MV-4-11 (cell line): ENCODE measurements at regions not wholly inside any gene's neighbourhood (a gene's known extent, or its start where the extent isn't known, plus 50 kb on each side); places are given as distances from the start of the nearest gene placed in this dataset.
"Not testable (repeated sequence)": the region's sequence is repeated elsewhere in the genome, so short reads cannot be mapped to it uniquely, and the experiment has no call there.

ENCODE experiments used
- DNase-seq: peaks from one replicate; lab custom pipeline; 2025; lab: John Stamatoyannopoulos, UW

DNA sequence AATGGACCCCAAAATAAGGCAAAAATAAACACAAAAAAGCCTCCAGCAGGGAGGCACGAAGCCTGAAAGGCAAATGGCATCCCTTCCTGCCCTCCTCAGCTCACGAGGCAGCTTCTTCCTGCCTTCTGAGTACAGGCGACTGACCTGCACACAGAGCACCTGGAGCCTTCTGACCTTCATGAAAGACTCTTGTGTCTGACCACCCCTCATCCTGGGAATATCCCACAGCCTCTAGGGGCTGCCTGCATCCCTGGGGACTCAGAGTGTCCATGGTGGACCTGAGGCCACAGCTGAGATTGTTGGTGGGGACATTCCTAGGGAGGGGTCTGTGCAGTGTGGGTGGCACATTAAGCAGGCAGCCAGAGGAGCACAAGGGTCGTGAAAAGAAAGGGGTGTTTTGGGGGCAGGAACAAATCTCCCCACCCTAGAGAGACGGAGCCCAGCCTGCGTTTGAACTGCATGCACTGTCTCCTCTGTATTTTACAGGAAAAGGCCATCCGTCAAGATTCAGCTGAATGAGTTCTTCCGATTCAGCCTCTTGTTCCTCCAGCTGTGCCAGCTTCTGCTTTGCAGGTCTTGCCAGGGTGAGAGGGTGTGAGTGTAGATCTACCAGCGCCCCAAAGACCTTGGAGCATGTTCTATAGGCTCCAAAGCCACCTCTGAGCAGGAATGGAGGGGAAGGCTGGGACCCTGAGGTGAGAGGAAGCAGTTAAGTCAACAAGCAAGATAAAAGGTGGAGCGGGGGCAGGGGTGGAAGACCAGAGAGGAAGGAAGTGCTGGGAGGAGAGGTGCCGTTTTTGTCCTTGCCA lies 80.4 kb upstream of the MEF2A start:
- no peak for DNase-seq

DNA sequence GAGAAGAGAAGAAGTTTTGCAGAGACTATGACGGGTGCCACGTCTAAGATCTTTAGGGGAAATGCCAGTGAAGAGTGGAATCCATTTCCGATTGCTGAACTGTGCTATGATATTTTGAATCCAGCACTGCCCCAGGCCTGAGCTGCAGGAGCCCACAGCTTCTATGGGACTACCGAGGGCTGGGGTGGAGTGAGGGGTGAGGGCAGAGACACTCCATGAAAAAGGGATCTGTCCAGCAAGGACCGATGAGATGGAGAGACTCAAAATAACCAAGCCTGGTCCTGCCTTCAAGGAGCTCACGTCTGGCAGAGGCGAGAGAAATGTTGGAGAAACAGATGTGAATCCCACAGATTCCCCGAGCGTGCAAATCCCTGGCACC lies 79.8 kb upstream of the MEF2A start:
- no peak for DNase-seq

- DNase-seq = no peak
These were observed 79.1 kb upstream of the MEF2A start for GRCh38 chr15:99486371-99487336.

DNA sequence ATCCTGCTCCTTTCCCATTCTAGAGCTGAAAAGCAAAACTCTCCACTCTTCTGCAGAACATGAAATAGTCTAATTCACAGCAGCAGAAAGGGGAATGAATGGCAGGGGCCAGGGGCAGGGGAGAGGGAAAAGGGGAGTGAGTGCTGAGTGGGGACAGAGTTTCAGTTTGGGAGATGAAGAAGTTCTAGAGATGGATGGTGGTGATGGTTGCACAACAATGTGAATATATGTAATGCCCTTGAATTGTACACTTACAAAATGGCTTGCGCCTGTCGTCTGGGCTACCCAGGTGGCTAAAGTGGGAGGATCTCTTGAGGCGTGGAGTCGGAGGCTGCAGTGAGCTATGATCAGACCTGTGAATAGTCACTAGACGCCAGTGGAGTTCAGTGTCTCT lies 78.5 kb upstream of the MEF2A start:
- DNase-seq = peak; percentile 61

DNA sequence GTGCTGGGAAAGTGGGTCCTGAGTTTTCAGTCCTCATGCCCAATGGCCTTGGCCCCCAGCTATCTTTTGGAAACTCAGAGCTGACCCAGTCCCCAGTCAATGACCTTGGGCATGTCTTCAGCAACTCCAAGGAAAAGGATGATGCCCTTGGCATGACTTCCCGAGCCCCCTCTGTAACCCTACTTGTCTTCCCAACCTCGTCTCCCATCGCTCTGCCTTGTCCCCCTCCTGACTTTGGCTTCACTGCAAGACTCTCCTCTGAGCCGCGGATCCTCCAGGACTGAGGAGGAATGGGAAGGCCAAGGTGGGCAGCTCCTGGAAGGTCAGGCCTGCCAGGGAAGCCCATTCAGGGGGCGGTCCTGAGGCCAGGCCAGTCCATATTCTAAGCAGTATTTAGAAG lies 73.5 kb upstream of the MEF2A start:
- DNase-seq = no peak

- no peak for DNase-seq
These were observed 73.1 kb upstream of the MEF2A start for GRCh38 chr15:99492716-99493115.

- DNase-seq = no peak
These were observed 72.3 kb upstream of the MEF2A start for GRCh38 chr15:99493461-99493860.

DNA sequence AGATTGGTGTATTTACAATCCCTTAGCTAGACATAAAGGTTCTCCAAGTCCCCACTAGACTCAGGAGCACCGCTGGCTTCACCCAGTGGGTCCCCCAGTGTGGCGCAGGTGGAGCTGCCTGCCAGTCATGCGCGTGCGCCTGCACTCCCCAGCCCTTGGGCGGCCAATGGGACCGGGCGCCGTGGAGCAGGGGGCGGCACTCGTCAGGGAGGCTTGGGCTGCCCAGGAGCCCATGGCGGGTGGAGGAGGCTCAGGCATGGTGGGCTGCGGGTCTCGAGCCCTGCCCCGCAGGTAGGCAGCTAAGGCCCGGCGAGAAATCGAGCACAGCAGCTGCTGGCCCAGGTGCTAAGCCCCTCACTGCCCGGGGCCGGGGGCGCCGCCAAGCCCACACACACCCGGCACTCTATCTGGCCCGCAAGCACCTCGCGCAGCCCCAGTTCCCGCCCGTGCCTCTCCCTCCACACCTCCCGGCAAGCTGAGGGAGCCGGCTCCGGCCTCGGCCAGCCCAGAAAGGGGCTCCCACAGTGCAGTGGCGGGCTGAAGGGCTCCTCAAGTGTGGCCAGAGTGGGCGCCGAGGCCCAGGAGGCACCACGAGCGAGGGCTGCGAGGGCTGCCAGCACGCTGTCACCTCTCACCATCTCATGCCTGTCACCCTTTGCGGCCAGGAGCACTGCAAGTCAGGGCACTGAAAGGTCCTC lies 71.1 kb upstream of the MEF2A start:
- not testable (repeated sequence) for DNase-seq

GRCh38 chr15:99495430-99496301 lies 70.1 kb upstream of the MEF2A start:
- peak; percentile 35 for DNase-seq

DNA sequence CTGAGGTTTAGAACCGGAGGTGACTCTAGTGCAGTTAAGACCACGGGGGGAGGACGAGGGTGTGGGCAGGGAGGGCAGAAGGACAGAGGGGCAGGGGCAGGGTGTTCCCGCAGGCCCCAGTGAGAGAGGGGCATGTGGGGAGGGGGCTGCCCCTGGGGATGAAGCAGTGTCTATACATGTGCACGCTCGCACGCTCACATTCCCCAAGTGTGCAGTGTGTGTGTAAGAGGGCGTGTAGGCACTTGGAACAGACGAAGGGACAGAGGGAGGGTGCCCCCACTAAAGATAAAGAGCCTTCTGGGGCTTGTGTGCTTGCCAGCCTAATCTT lies 69.5 kb upstream of the MEF2A start:
- DNase-seq = no peak

DNA sequence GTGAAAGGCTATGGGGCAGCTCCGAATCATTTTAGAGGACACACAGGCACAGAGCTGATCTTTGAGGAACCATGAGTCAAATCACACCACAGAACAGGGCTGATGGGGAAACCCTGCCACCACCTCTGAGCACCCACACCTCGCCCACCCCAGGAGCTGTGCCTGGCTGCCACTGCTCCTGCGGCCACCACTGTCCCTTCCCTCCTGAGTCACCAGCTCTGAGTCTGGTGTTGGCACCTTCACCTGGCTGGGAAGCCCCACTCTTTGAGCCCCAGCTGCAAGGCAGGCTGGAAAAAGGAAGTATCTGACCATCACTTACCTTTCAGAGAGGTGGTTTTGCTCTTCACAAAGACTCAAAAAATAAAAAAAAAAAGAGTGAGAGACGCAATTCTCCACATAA lies 63.6 kb upstream of the MEF2A start:
- DNase-seq = peak; percentile 15

DNA sequence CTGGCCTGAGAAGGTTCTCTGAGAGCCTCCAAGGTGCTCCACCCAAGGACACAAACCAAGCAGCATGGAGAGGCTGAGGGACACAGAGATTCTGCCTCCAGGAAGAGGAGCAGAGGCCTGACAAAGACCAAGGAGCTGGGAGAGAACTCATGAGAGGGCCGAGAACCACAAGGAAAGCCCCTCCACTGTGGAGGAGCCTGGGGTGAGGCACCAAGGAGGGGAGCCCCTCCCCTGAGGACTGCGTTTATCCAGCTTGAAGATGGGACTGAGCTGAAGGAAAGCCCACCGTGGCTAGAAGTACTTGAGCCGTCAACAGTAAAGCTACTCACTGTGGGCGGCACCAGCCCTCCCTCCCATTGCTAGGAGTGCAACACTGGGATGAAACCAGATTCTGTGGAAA lies 63.1 kb upstream of the MEF2A start:
- no peak for DNase-seq

DNA sequence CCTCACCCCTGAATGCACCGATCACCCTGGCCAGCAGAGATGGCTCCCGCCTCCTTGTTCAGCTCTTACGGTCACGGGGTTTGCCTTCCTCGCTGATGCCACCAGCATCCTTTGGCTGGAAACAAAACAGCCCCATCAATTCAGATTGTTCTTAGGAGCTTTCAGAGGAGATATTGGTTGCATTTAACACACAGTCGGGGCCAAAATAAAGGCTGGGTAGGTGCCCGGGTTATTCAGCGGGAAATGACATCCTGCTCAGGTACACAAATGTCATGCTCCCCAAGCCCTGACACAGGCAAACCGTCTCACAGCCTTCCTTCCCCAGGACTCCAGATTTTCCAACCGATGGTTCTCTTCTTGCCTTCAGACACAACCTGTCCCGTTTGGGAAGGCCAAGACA lies 62.4 kb upstream of the MEF2A start:
- DNase-seq = no peak

GRCh38 chr15:99504071-99504822 lies 61.5 kb upstream of the MEF2A start:
- DNase-seq = peak; percentile 74

DNA sequence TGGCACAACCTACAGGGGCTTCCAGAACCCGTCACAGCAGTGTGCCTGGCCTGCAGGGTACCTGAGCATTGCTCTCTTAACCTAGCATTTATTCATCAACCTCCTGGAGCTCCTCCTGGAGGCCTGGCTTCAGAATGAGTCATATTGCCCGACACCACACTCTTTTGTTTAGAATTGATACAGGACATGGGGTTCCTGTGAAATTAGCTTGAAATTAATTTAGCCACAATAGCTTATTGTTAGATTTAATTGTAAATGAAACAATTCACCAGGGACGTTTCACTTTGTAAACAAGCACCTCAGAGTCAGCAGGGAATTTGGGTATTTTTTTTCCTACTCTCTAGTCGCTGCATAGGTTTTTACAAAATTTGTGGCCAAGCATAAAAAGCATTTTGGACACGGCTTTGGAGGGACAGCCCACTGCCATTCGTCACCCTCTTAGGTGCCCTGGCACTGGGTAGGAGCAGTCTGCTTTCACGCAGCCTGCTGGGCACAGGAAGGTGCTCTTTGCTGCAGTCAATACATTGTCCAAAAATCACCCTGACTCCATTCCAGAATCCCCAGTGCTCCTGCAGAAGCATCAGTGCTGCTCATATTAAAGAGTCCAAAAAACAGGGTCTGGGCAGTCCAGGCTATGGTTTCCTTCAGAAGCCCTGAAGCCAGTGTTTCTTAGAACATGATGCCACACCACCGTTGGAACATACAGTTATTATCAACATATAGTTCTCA lies 60.8 kb upstream of the MEF2A start:
- no peak for DNase-seq

- no peak for DNase-seq
These were observed 59.4 kb upstream of the MEF2A start for GRCh38 chr15:99506399-99506798.

DNA sequence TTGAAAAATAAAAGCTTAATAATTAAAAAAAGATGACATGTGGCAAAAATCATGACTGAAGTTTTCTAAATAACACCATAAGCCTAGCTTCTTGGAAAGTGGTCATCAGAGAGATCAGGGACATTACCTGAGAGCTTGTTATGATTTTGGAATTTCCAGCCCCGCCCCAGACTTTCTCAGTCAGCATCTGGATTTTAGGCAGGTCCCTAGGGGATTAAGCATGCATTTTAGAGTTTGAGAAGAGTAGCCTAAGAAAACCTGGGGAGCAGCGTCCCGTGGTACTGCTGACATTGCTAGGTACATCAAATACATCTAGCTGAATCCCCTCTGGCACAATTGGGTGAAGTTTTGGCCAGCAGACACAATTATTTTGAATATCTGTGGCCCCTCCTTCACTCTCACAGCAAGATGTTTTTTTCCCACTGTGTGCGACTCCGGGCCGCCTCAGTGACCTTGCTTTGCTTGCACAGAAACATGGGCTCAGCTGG lies 58.7 kb upstream of the MEF2A start:
- no peak for DNase-seq

DNA sequence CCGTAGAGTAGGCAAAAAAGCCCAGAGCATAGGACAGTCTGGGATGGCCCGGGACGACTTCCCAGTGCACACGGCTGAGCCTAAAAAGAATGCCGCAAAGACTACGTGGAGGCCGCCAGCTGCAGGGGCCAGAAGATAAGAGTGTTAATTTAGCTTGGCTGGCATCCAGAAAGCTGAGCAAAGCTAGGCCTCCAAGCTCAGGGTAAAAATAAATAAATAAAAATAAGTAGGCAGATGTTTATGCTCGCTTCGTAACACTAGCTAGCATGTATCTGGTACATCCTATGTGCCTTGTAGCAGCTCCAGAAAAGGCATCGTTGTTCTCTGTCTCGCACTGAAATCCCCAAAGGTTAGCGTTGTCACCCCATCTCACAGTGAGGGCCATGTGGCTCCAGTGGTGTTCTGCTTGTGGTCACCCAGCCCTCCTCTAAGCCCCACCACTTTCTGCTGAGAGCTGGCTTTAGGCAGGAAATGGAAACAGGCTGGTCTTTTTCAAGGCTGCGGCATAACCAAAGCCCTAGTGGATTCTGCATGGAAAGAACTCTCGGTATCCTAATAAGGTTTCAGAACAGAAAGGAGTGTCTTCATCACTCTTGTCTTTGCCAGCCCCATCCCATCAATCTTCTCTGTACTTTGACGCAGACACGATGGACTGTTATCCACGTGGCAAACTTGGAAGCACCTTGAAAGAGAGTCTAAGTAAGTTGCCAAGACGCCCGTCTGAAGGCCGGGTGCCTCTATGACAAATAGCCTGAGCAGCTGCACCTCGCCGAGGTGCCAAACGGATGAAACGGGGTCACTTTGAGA lies 58.1 kb upstream of the MEF2A start:
- peak; percentile 76 for DNase-seq

- DNase-seq = no peak
These were observed 57.5 kb upstream of the MEF2A start for GRCh38 chr15:99508311-99508645.
